A549 (cell line): ENCODE measurements at regions not wholly inside any gene's neighbourhood (a gene's known extent, or its start where the extent isn't known, plus 50 kb on each side); places are given as distances from the start of the nearest gene placed in this dataset.

Experiments used
- ATAC-seq, 2 experiments: fragments of 200-7000 bp in 1 of 2; fragments of >200 bp in 1 of 2; cut with Nextera tagmentation in 1 of 2; cut with Tn5 transposase in 1 of 2; 3 replicates each; pipeline versions ENCODE4 v1.8.0 to v1.9.1; 2018 to 2020; ENCODE audit warnings: mild to moderate bottlenecking in 1 of 2, moderate library complexity in 1 of 2
- CTCF ChIA-PET: fragments of 300-600 bp; sonication (Branson Sonifier 250); formaldehyde crosslinking; extraction: SDS; loops from one replicate; lab custom pipeline; 2021; ENCODE audit warnings: antibody characterized with exemption, inconsistent platforms; lab: Yijun Ruan, JAX
- POLR2A ChIA-PET: fragments of 350-600 bp; formaldehyde crosslinking; extraction: SDS; loops from one replicate; lab custom pipeline; 2021; ENCODE audit warnings: antibody characterized with exemption, inconsistent platforms; lab: Yijun Ruan, JAX
- DNase-seq, 2 experiments: peaks; one replicate each; pipeline versions ENCODE4 v3.0.0 to v3.0.0-alpha.2; 2011 to 2016; ENCODE audit warnings: low read depth in 1 of 2, low spot score in 1 of 2
- FAIRE-seq: peaks from 2 replicates; lab custom pipeline; 2011; peaks lifted over from hg19 to GRCh38; lab: Jason Lieb, UNC
- H3K27ac ChIP-seq, 2 experiments: fragments of >200 bp; sonication (Bioruptor Twin); formaldehyde crosslinking; 3 replicates each; pipeline ENCODE4 v1.5.1; 2016 to 2017
- H3K4me1 ChIP-seq: fragments of >200 bp; sonication (Bioruptor Twin); formaldehyde crosslinking; 3 replicates; pipeline ENCODE4 v1.6.1; 2016
- H3K4me2 ChIP-seq: fragments of >200 bp; sonication (Bioruptor Twin); formaldehyde crosslinking; 3 replicates; pipeline ENCODE4 v1.6.1; 2016
- H3K4me3 ChIP-seq: fragments of >200 bp; sonication (Bioruptor Twin); formaldehyde crosslinking; 3 replicates; pipeline ENCODE4 v1.5.1; 2016
- H3K9me3 ChIP-seq: fragments of >200 bp; sonication (Bioruptor Twin); formaldehyde crosslinking; 3 replicates; pipeline ENCODE4 v1.6.1; 2016
- ATOH8 ChIP-seq: fragments of 250-450 bp; sonication (Bioruptor Pico); IDR thresholded peaks from 2 replicates; pipeline ENCODE4 v1.5.0; 2020; ENCODE audit warnings: low read depth, mild to moderate bottlenecking, moderate library complexity
- BCL3 ChIP-seq: fragments of >200 bp; sonication (Bioruptor Twin); formaldehyde crosslinking; IDR thresholded peaks from 3 replicates; pipeline ENCODE4 v1.6.1; 2016
- CBX2 ChIP-seq: fragments of 200-600 bp; sonication (generic); IDR thresholded peaks from 2 replicates; pipeline ENCODE4 v1.6.1; 2016; ENCODE audit warnings: low read depth, mild to moderate bottlenecking, borderline replicate concordance
- CHD2 ChIP-seq: fragments of 150-350 bp; IDR thresholded peaks from 2 replicates; pipeline ENCODE4 v1.6.1; 2014; ENCODE audit warnings: low read length; ENCODE audit not compliant: partially characterized antibody
- CHD4 ChIP-seq: fragments of 200-600 bp; sonication (generic); IDR thresholded peaks from 2 replicates; pipeline ENCODE4 v1.6.1; 2016; ENCODE audit warnings: antibody characterized with exemption, mild to moderate bottlenecking, borderline replicate concordance
- CTCF ChIP-seq: fragments of >200 bp; sonication (Bioruptor Twin); formaldehyde crosslinking; IDR thresholded peaks from 3 replicates; pipeline ENCODE4 v1.5.1; 2016
- E2F6 ChIP-seq: IDR thresholded peaks from 2 replicates; pipeline ENCODE4 v1.6.1; 2012; ENCODE audit warnings: low read depth, borderline replicate concordance
- EP300 ChIP-seq, 2 experiments: fragments of >200 bp; sonication (Bioruptor Twin); formaldehyde crosslinking; IDR thresholded peaks; 2 replicates in 1 of 2; 3 replicates in 1 of 2; pipeline ENCODE4 v1.6.1; 2016 to 2017
- ESRRA ChIP-seq: fragments of 150-350 bp; IDR thresholded peaks from 2 replicates; pipeline ENCODE4 v1.6.1; 2014; ENCODE audit warnings: mild to moderate bottlenecking, low read length, borderline replicate concordance
- FOXS1 ChIP-seq: fragments of 250-450 bp; sonication (Bioruptor Pico); IDR thresholded peaks from 2 replicates; pipeline ENCODE4 v1.5.0; 2020; ENCODE audit warnings: mild to moderate bottlenecking, moderate library complexity
- GATA3 ChIP-seq: IDR thresholded peaks from 2 replicates; pipeline ENCODE4 v1.6.1; 2012; ENCODE audit warnings: borderline replicate concordance
- HDAC2 ChIP-seq: fragments of 200-600 bp; sonication (generic); IDR thresholded peaks from 2 replicates; pipeline ENCODE4 v1.6.1; 2016
- HES2 ChIP-seq: fragments of >200 bp; sonication (Bioruptor Twin); formaldehyde crosslinking; IDR thresholded peaks from 2 replicates; pipeline ENCODE4 v1.6.1; 2016
- HOXB5 ChIP-seq: fragments of 250-450 bp; sonication (Bioruptor Pico); IDR thresholded peaks from 2 replicates; pipeline ENCODE4 v1.5.0; 2020; ENCODE audit warnings: mild to moderate bottlenecking, moderate library complexity
- JUN ChIP-seq, 2 experiments: fragments of >200 bp; sonication (Bioruptor Twin); formaldehyde crosslinking; IDR thresholded peaks; 2 replicates in 1 of 2; 3 replicates in 1 of 2; pipeline ENCODE4 v1.6.1; 2016 to 2017
- MYC ChIP-seq: IDR thresholded peaks from 2 replicates; pipeline ENCODE4 v1.6.1; 2012; ENCODE audit warnings: mild to moderate bottlenecking, inconsistent platforms, low read length, improper control_type of control experiment, borderline replicate concordance
- NFE2L2 ChIP-seq: fragments of 150-350 bp; conservative IDR thresholded peaks from 2 replicates; pipeline ENCODE4 v1.6.1; 2014; ENCODE audit warnings: low read length
- NPAS2 ChIP-seq: fragments of 250-450 bp; sonication (Bioruptor Pico); IDR thresholded peaks from 2 replicates; pipeline ENCODE4 v1.8.0; 2022; ENCODE audit warnings: mild to moderate bottlenecking, moderate library complexity, borderline replicate concordance
- PHF8 ChIP-seq: fragments of 200-600 bp; sonication (generic); IDR thresholded peaks from 2 replicates; pipeline ENCODE4 v1.6.1; 2016; ENCODE audit warnings: low read depth, mild to moderate bottlenecking, antibody characterized with exemption, moderate library complexity, borderline replicate concordance
- RAD21 ChIP-seq, 2 experiments: fragments of >200 bp in 1 of 2; sonication (Bioruptor Twin) in 1 of 2; formaldehyde crosslinking in 1 of 2; IDR thresholded peaks in 1 of 2; conservative IDR thresholded peaks in 1 of 2; 2 replicates in 1 of 2; 3 replicates in 1 of 2; pipeline ENCODE4 v1.6.1; 2012 to 2018; ENCODE audit warnings: inconsistent platforms in 1 of 2
- REST ChIP-seq: fragments of 200-600 bp; sonication (generic); IDR thresholded peaks from 2 replicates; pipeline ENCODE4 v1.6.1; 2016; ENCODE audit warnings: antibody characterized with exemption, mild to moderate bottlenecking, moderate library complexity
- SMC3 ChIP-seq: fragments of >200 bp; sonication (Bioruptor Twin); formaldehyde crosslinking; IDR thresholded peaks from 3 replicates; pipeline ENCODE4 v1.6.1; 2018; ENCODE audit warnings: inconsistent platforms
- SREBF2 ChIP-seq: fragments of 450-650 bp; IDR thresholded peaks from 2 replicates; pipeline ENCODE4 v1.6.1; 2014; ENCODE audit warnings: mild to moderate bottlenecking, moderate library complexity
- TFCP2L1 ChIP-seq: fragments of 250-450 bp; sonication (Bioruptor Pico); IDR thresholded peaks from 2 replicates; pipeline ENCODE4 v1.5.0; 2021; ENCODE audit warnings: mild to moderate bottlenecking
- TP53 ChIP-seq: fragments of 250-450 bp; sonication (Bioruptor Pico); IDR thresholded peaks from 2 replicates; pipeline ENCODE4 v1.5.0; 2021; ENCODE audit warnings: mild to moderate bottlenecking, moderate library complexity
- ZFP36 ChIP-seq: fragments of 450-650 bp; IDR thresholded peaks from 2 replicates; pipeline ENCODE4 v1.6.1; 2014; ENCODE audit warnings: borderline replicate concordance; ENCODE audit not compliant: partially characterized antibody
- WGBS: methylation state at CpG from one replicate; pipeline ENCODE4 v1.1.6; 2017; ENCODE audit errors: missing lambda C conversion rate; 5-methylcytosine and 5-hydroxymethylcytosine counted together

GRCh38 chr10:33712825-33713224 lies 378.4 kb upstream of the NRP1 start:
- TF ChIP-seq SREBF2, result no peak
- no peak for TF ChIP-seq ESRRA
- no peak for TF ChIP-seq NPAS2 (CRISPR knock-in tag)
- no peak for TF ChIP-seq CHD4
- TF ChIP-seq E2F6, result no peak
- no peak for TF ChIP-seq TFCP2L1
- TF ChIP-seq ATOH8 (CRISPR knock-in tag), result no peak
- no peak for TF ChIP-seq HOXB5 (CRISPR knock-in tag)
- TF ChIP-seq CBX2, result no peak
- no peak for TF ChIP-seq CTCF
- TF ChIP-seq FOXS1 (CRISPR knock-in tag), result no peak
- no peak for TF ChIP-seq PHF8
- no peak for TF ChIP-seq HES2
- no peak for TF ChIP-seq HDAC2
- WGBS, result 84% methylated on average over 7 of the region's 7 CpGs

GRCh38 chr10:33710006-33710405 lies 375.5 kb upstream of the NRP1 start:
- FAIRE-seq, result no peak
- ATAC-seq, result no peak
- Histone ChIP-seq H3K9me3 (no peaks in the 10 kb centered on the region), H3K4me2 (no peak overlapping the region), H3K4me1 (peaks cover 10% of the 10 kb centered on the region), H3K4me3 (no peak overlapping the region), H3K27ac (no peak overlapping the region)
- DNase-seq, result no peak
- TF ChIP-seq ATOH8 (CRISPR knock-in tag), result no peak
- no peak for TF ChIP-seq HES2
- no peak for TF ChIP-seq REST
- no peak for TF ChIP-seq GATA3
- no peak for TF ChIP-seq ESRRA
- TF ChIP-seq FOXS1 (CRISPR knock-in tag), result no peak
- TF ChIP-seq NFE2L2, result no peak
- no peak for TF ChIP-seq ZFP36
- no peak for TF ChIP-seq RAD21 (conservative IDR thresholded peaks at IDR 0.05 in 1 of 2, IDR thresholded peaks at IDR 0.05 in 1 of 2)
- no peak for TF ChIP-seq CHD2
- no peak for TF ChIP-seq SMC3
- no peak for TF ChIP-seq EP300 (IDR thresholded peaks at IDR 0.05)
- TF ChIP-seq MYC, result no peak
- TF ChIP-seq TP53 (CRISPR knock-in tag), result no peak
- no peak for TF ChIP-seq BCL3
- no peak for TF ChIP-seq CBX2
- no peak for TF ChIP-seq JUN (IDR thresholded peaks at IDR 0.05)
- 86% methylated on average over 5 of the region's 5 CpGs for WGBS
- POLR2A ChIA-PET, result no interaction called here
- CTCF ChIA-PET, result interaction anchor here (0.6 kb wide), 1 partner anchor 93 kb away, joined by 3 read pairs; no protein-coding TSS in a partner anchor

More at GRCh38 chr10:33712825-33713224, 378.4 kb upstream of the NRP1 start:
- FAIRE-seq, result no peak
- CTCF ChIA-PET, result interaction anchor here (2.0 kb wide), 1 partner anchor 9 kb away, joined by 4 read pairs; no protein-coding TSS in a partner anchor
- Histone ChIP-seq H3K9me3 (no peaks in the 10 kb centered on the region), H3K4me3 (no peak overlapping the region), H3K4me1 (no peaks in the 10 kb centered on the region), H3K4me2 (no peak overlapping the region), H3K27ac (no peak overlapping the region)
- no peak for DNase-seq
- no peak for ATAC-seq
- POLR2A ChIA-PET, result no interaction called here
